ENCODE measurements at regions not wholly inside any gene's neighbourhood (a gene's known extent, or its start where the extent isn't known, plus 50 kb on each side); places are given as distances from the start of the nearest gene placed in this dataset.
A peak's percentile ranks its signal among the peaks of the same experiment; 100 is the strongest.

GRCh38 chr1:18041685-18042355 is 65.8 kb upstream of the IGSF21 start:
- TF ChIP-seq GLIS1 (tag by site-specific recombination; IDR thresholded peaks at IDR 0.05) (no peak), KLF8 (tag by site-specific recombination; IDR thresholded peaks at IDR 0.05) (no peak), CTCF (tag by site-specific recombination; IDR thresholded peaks at IDR 0.05) (0 out of 2 replicates have a peak, but pooled peaks have one; percentile 35), ZNF175 (tag by site-specific recombination; IDR thresholded peaks at IDR 0.05) (no peak), ZSCAN4 (tag by site-specific recombination; IDR thresholded peaks at IDR 0.05) (no peak)
